Uterus (tissue), 2 donors: ENCODE measurements at regions not wholly inside any gene's neighbourhood (a gene's known extent, or its start where the extent isn't known, plus 50 kb on each side); places are given as distances from the start of the nearest gene placed in this dataset.

Experiments used
- CTCF ChIP-seq, 4 experiments: fragments of 200-600 bp in 2 of 4; fragments of 450-650 bp in 2 of 4; sonication (generic) in 2 of 4; IDR thresholded peaks; one replicate each; pipeline ENCODE4 v1.5.1; 2016 to 2019; ENCODE audit warnings: antibody characterized with exemption in 4 of 4, mild to moderate bottlenecking in 2 of 4, moderate library complexity in 1 of 4
- POLR2A ChIP-seq, 2 donors: fragments of 450-650 bp; IDR thresholded peaks; one replicate each; pipeline ENCODE4 v1.6.1; 2016; ENCODE audit warnings: antibody characterized with exemption in 2 of 2, mild to moderate bottlenecking in 1 of 2, moderate library complexity in 1 of 2

GRCh38 chr4:107315584-107315983 lies 279.5 kb upstream of the DKK2 start:
- TF ChIP-seq CTCF (IDR thresholded peaks at IDR 0.05) (no peak), POLR2A (IDR thresholded peaks at IDR 0.05) (no peak)
